GM19372 (cell line): ENCODE measurements at regions not wholly inside any gene's neighbourhood (a gene's known extent, or its start where the extent isn't known, plus 50 kb on each side); places are given as distances from the start of the nearest gene placed in this dataset.

ENCODE experiments used
- ATAC-seq: cut with Tn5 transposase; IDR thresholded peaks from one replicate; pipeline ENCODE4 v1.9.1; 2021; ENCODE audit warnings: mild to moderate bottlenecking, low read depth, moderate library complexity; ENCODE audit not compliant: unreplicated experiment

DNA sequence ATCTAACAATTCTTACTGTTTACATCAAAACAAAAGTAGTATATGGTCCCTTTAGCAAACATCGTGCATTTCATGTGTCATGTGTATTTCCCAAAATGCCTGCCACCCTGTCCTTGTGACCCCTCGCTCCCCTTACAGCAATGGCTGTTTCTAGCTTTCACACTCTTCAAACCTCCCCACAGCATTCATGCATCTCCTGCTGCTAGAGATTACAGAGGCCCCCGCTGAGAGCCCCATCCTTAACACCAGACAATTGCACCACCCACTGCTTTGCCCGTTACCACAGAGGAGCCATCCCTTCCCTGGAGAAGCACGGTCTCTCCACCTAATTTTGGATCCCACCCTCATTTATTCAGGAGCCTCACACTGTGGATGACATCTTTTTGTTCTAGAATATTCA lies 149.7 kb upstream of the IRX4 start:
- ATAC-seq = no peak

GRCh38 chr5:2031581-2031980 lies 148.9 kb upstream of the IRX4 start:
- ATAC-seq = no peak

DNA sequence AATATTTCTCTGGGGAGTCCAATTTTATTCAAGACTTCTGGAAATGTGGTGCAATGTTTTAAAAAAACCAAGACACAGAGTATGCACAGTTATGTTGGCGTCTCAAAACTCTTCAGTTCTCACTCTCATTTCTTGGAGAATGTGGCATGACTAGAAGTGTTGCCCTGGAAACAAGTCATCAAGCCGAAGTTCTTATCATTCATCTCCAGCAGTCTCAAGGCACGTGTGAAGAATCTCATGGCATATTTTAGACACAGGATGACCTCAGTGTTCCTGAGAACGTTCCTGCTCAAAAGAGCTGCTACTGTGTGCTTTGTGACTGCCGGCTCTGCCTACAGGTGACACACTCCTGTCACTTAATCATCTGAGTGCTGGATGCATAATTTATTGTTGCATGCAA lies 147.4 kb upstream of the IRX4 start:
- ATAC-seq = no peak

- ATAC-seq = no peak
Measured at GRCh38 chr5:2029206-2029605, 146.5 kb upstream of the IRX4 start.

GRCh38 chr5:2027790-2028189 lies 145.1 kb upstream of the IRX4 start:
- ATAC-seq = no peak

DNA sequence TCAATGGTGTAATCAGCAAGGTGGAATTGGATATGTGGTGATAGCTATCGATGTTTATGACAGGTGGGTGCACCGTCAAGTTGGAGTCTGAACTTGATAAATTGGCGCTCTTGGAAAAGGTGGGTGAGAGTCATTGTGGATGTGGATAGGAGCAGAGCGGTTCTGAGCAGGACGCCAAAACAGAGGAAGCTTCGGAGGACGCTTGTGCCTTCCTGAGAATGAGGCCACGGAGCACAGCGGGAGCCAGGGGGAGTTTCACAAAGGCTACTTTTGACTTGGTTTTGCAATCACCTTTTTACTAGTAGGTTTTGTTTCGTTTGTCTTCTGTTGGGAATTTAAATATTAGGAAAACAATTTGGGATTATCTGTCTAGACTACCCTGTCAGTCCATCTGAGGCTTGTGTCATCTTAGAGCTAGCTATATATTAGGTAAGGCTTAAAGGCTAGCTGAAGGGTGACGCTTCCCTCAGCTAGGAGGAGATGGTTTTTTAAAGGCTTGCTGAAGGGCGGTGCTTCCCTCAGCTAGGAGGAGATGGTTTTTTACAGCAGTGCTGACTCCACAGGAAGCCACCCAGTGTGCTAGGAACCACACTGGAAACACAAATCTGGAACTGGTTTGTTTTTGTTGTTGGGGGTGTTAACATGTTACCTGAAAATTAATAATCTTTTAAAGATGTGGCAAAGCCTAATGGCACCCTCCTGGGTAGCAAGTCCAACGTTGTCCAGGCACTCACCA lies 142.4 kb upstream of the IRX4 start:
- ATAC-seq = no peak

DNA sequence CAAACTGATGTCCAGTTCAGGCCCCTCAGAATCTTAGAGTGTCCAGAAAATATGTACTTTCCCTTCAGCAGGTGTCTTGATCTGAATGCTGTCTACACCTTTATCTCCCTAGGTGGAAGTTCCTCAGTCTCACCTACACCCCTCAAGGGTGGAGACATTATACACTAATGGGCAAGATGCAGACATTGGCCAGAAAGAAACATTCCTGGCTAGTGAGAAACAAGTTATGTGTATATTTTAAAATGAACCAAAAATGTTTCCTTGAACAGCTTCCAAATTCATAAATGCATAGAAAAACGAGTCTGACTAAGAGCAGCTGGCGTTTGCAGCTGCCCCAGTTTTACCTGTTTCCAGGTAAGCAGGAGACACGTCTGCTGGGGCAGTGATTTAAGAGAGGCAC lies 140.5 kb upstream of the IRX4 start:
- no peak for ATAC-seq

GRCh38 chr5:2022436-2022835 lies 139.7 kb upstream of the IRX4 start:
- no peak for ATAC-seq

DNA sequence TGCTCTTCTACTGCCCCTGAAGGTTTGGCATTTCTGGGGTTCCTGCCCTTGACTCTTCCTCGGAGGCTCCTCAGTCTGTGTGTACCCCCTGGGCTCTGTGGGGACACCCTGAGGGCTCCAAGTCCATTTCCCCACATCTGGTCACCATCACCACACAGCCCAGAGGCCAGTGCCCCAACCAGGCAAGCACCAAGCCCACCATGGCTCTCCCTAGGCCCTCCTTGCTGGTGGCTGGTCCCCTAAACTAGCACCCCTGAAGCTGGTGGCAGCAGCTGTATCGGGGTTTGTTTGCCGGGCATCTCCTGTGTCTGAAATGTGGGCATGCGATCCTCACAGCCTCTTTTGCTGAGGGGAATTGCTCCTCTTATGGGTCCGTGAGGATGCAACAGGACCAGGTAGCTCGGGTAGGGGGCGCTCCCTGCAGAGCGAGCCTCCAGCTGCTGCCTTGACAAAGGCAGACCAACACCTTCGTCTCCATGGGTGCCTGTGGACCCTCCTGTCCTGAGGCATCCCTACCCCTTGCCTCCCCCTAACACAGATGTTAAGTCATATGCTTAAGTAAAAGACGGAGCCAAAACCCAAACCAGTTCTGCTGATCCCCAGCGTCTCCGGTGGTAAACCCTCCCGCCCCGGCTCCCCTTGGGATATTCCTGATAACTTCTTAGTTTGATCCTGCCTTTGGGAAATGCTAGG lies 138.9 kb upstream of the IRX4 start:
- no peak for ATAC-seq

DNA sequence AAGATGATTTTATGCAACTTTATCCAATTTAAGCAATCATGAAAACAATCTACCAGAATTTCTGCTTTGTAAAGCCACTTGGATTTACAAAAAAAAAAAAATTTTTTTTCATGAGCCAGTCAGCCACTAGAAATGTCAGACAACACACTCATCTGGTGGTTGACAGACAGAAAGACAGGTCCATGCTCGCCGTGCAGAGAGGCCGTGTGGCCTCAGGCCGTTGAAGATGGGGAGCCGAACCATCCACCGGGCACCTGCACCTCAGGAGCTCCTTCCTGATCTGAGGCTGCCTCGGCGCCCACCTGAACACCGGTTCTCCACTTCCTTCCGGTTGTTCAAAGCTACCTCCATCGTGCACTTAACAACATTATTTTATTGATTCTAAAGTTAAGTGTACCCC lies 138.0 kb upstream of the IRX4 start:
- ATAC-seq = no peak

DNA sequence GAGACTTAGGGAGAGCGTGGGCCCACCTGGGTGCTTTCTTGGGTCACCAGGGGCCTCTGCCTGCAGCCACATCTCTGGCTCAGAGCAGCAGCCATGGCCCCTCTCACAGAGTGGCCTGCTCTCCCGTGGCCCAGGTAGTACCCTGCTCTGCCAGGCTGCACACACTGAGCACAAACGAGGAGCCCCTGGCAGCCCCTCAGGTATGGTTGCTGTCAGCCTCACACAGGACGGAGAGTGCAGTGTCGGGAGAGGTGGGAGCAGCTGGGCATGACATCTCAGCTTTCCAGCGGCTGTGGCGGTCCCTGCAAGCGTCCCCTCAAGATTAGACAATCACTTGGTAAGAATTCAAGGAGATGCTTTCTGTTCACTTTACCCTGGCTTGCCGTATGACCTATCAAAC lies 137.0 kb upstream of the IRX4 start:
- no peak for ATAC-seq

DNA sequence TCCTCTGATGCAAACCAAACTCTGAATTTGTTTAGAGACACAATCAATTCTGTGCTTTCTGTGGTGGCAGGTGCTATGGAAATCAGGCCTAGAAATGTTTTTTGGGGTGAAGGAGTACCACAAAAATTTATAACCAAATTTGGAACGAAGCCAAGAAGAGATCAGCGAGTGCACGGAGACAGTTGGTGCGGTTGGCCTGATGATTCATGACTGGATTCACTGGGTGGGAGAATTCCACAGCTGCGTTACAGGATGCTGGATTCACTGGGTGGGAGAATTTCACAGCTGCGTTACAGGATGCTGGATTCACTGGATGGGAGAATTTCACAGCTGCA lies 135.6 kb upstream of the IRX4 start:
- ATAC-seq = no peak

- no peak for ATAC-seq
Measured at GRCh38 chr5:2017540-2018389, 135.0 kb upstream of the IRX4 start.

GRCh38 chr5:2015961-2016360 lies 133.2 kb upstream of the IRX4 start:
- no peak for ATAC-seq

DNA sequence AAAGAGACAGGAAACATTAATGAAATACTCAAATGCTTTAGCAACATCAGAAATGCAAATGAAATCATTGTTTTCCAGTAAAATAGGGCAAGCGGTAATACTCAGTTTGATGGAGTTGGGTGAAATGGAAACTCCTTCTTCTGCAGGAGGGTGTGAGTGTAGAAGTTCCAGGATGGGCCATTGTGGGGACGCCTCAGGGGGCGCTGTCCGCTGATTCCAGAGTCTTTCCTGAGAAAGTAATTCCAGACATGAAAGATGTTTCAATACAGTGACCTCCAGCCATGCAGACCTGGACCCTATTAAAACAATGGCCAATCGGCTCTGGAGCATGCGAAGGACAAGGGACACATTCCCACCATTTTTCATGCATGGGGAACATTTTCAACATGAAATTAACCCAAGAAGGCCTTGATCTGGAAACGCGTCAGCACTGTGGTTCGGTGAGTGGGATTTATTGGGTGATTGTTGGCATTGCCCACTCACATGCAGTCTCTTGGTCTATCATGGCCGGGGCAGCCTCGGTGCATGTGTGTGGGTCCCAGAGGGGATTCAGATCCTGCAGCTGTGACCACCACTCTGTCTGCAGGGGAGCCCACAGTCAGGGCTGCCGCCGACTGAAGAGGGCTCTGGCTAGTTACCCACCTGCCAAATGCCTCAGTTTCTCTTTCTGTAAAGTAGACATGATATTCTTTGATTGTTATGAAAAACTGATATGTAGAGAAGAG lies 132.6 kb upstream of the IRX4 start:
- ATAC-seq = no peak

DNA sequence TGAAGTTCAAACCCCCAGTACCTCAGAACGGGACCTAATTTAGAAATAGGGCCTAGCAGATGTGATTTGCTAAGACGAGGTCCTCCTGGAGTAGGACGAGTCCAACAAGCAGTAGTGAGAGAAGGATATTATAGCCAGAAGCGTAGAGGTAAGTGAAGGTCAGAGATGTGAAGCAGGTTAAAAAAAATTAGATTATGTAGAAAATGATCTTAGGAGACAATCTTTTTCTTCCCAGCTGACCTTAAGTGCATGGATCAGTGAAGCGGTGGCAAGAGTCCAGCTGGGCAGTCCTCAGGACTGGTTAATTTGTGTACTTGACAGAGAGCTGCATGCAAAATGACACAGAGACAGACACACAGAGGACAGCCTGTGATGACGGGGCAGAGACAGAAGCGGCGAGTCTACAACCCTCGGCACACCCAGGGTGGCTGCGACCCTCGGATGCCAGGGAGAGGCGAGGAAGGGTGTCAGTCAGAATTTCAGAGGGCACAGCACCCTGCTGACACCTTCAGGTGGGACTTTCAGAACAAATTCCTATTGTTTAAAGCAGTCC lies 131.4 kb upstream of the IRX4 start:
- ATAC-seq = no peak

DNA sequence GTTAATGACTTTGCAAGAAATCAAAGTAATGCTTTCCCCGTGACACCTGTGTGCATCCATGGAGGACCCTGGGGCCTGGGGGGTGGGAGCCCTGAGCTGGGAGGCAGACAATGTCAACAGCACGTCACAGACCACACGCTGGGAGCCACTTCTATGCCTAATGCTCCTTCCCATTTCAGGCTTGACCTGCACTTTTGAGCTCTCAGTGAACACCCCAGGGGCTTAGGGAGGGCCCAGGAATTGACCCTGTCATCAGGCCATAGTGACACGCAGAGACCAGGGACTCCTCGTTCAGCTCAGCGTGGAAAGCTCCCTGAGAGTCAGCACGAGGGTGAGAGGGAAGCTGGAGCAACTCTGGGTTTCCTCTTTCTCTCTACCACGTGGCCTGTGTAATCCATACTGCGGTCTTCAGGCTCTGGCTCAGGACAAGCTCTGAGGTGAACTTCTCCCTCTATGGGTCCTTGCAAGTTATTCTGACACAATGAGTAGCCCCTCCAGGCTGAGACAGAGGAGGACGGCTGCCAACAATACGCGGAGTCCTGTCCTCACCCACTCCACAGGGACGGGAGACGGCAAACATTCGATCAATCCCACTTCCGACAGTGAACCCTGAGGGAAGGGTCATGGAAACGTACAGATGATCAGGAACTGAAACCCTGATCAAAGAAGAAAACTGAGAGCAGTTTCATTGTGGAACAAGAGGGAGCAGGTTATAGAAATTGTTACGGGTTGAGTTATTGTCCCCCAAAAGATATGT lies 130.8 kb upstream of the IRX4 start:
- no peak for ATAC-seq

GRCh38 chr5:2012885-2013284 lies 130.2 kb upstream of the IRX4 start:
- ATAC-seq = no peak

DNA sequence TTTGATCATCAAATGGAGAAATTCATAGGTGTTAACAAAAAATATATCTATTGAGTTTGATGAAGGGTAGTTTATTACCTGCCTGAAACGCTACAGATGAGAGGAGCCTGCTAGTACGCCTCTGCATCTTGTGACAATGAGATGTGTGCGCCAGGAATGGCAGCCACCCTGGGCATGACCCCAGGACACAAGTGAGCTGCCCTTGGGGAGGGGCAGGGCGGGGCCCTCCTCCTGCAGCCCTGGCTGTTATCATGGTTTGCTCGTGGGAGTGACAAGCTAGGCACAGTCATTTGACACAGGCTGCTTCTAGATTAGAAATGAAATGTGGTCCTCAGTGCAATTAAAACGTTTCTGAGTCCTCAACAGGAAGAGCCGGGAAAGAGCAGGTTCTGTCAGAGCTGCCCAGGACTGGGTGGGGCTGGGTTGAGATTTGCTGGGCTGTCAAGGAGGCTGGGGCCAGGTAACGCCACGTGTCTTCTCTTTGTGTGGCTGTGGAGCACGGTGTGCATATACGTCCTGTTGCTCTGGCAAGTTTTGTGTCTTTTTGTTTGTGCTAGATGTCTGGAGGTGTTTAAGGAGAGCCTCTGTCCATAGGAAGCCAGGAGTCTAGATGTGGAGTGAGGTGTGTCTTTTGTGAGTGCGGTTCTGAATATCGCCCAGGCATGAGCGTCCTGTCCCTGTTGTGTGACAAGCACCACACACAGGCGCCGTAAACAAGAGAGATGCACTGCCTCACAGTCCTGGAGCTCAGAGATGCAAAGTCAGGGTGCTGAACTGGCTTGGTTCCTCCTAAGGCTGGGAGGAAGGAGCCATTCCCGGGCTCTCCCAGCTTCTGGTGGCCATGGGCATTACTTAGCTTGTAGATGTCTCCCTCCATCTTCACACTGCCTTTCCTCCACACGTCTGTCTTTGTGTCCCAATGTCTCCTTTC lies 129.0 kb upstream of the IRX4 start:
- ATAC-seq = no peak
